Spleen (tissue), 11 donors: ENCODE measurements at regions not wholly inside any gene's neighbourhood (a gene's known extent, or its start where the extent isn't known, plus 50 kb on each side); places are given as distances from the start of the nearest gene placed in this dataset.
A peak's percentile ranks its signal among the peaks of the same experiment; 100 is the strongest.

Experiments used
- DNase-seq: peaks from one replicate; pipeline ENCODE4 v3.0.0-alpha.2; 2020
- H3K27ac ChIP-seq, 8 donors: fragments of 200-600 bp; sonication (generic) in 7 of 8; 1 replicate in 4 of 8; 2 replicates in 4 of 8; pipeline versions ENCODE4 v1.5.0 to v1.8.0; 2016 to 2021; ENCODE audit warnings: inconsistent platforms in 4 of 8, mild to moderate bottlenecking in 4 of 8, moderate library complexity in 1 of 8
- H3K27me3 ChIP-seq, 7 donors: fragments of 200-600 bp; sonication (generic) in 6 of 7; replicated peaks in 1 of 7; 1 replicate in 4 of 7; 2 replicates in 3 of 7; pipeline versions ENCODE4 v1.5.0 to v1.8.0; 2016 to 2021; ENCODE audit warnings: inconsistent platforms in 3 of 7, mild to moderate bottlenecking in 1 of 7
- H3K36me3 ChIP-seq, 6 donors: fragments of 200-600 bp; sonication (generic) in 5 of 6; 1 replicate in 4 of 6; 2 replicates in 2 of 6; pipeline versions ENCODE4 v1.5.0 to v1.8.0; 2016 to 2021; ENCODE audit warnings: inconsistent platforms in 2 of 6
- H3K4me1 ChIP-seq, 6 donors: fragments of 200-600 bp; sonication (generic) in 5 of 6; 1 replicate in 3 of 6; 2 replicates in 3 of 6; pipeline versions ENCODE4 v1.5.0 to v1.8.0; 2016 to 2021; ENCODE audit warnings: inconsistent platforms in 3 of 6
- H3K4me3 ChIP-seq, 8 donors: fragments of 200-600 bp; sonication (generic) in 7 of 8; 1 replicate in 4 of 8; 2 replicates in 4 of 8; pipeline versions ENCODE4 v1.5.0 to v1.8.0; 2016 to 2021; ENCODE audit warnings: inconsistent platforms in 4 of 8, mild to moderate bottlenecking in 4 of 8, moderate library complexity in 2 of 8
- H3K9me3 ChIP-seq, 8 donors: fragments of 200-600 bp; sonication (generic) in 7 of 8; 1 replicate in 4 of 8; 2 replicates in 4 of 8; pipeline versions ENCODE4 v1.5.0 to v1.8.0; 2016 to 2021; ENCODE audit warnings: inconsistent platforms in 4 of 8
- POLR2A ChIP-seq, 3 donors: fragments of 450-650 bp; IDR thresholded peaks; one replicate each; pipeline ENCODE4 v1.5.1; 2017; ENCODE audit warnings: antibody characterized with exemption in 3 of 3, mild to moderate bottlenecking in 1 of 3
- POLR2AphosphoS5 ChIP-seq, 3 donors: sonication (generic); formaldehyde crosslinking; IDR thresholded peaks; one replicate each; pipeline ENCODE4 v1.5.1; 2017; ENCODE audit warnings: antibody characterized with exemption in 3 of 3
- WGBS, 5 donors: extraction: QIAGEN DNeasy Blood & Tissue Kit in 3 of 5; methylation state at CpG; one replicate each; pipeline versions ENCODE4 v1.1.5 to v1.1.7; 2013 to 2018; 5-methylcytosine and 5-hydroxymethylcytosine counted together
- intact Hi-C: fragments of 100-400 bp; cut with DNase I; formaldehyde crosslinking; loops from one replicate; pipeline ENCODE4 v1.15.0; 2023; ENCODE audit warnings: low total_unique reads
- TF ChIP-seq, protein P1 (sequence below), 11 experiments: fragments of 200-600 bp in 7 of 11; fragments of 450-650 bp in 4 of 11; sonication (generic) in 4 of 11; IDR thresholded peaks in 8 of 11; conservative IDR thresholded peaks in 3 of 11; 1 replicate in 7 of 11; 2 replicates in 4 of 11; pipeline versions ENCODE4 v1.4.0 to v1.8.0; 2016 to 2021; ENCODE audit warnings: antibody characterized with exemption in 11 of 11, inconsistent platforms in 4 of 11, mild to moderate bottlenecking in 1 of 11
- donor health status: healthy with polysubstance abuse.
- donor health status: DM: no; HTN: no; CAD: no; lungs with moderate emphysema.
- donor health status: DM: no; HTN: no; CAD: no.
- donor health status: Bipolar disorder and iron deficiency.
- donor health status: healthy.
- donor health status: DM: no; HTN: no; CAD: no.
- donor health status: DM: yes; HTN: yes; CAD: no.

DNA sequence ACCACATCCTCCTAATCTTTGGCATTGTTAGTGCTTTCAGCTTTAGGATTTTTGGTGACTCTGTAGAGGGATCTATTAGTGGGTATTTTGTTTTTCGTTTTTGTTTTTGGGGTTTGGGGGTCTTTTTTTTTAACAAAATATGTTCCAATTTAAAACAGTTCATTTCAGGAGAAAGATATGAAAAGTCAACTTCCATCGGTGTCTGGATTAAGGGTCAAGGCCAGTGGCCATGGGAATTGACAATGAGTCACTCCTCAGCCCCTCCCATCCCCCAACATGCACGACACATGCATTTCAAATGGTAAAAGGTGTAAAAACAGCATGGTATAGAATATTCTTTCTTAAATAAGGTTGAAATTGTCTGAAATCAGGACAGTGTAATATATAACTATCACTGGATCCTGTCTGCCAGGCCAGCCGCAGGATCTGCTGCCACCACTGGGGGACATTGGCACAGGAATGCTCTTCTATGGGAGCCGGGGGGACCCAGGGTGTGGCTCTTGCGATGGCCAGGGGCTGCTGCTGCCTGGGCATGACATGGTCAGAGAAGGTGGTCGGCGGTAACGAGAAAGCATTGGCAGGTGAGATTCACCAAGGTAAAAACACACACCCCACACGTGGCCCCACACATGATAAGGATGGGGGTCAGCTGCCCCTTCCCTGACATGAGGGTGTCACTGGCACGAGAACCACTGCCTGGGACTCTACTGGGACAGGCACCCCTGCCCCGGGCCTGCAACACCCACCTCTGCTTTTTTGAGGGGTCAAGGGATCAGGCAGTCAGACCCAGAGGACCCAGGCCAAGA is 126.2 kb upstream of the KCTD7 start:
- Histone ChIP-seq H3K27ac (no peak overlapping the region), H3K4me3 (no peak overlapping the region), H3K4me1 (peaks cover 0 to 14% (median 7%) of the 10 kb centered on the region in 6 donors), H3K27me3 (peaks cover 0 to 38% (median 18%) of the 10 kb centered on the region in 7 donors), H3K9me3 (no peaks in the 10 kb centered on the region), H3K36me3 (no peaks in the 10 kb centered on the region)
- WGBS, 5 donors, result 86 to 92% (median 88%) methylated on average over 12 of the region's 12 CpGs
- intact Hi-C loops, result no loop called here
- TF ChIP-seq POLR2AphosphoS5 (IDR thresholded peaks at IDR 0.05), result no peak
- TF ChIP-seq POLR2A (IDR thresholded peaks at IDR 0.05), result no peak
- TF ChIP-seq, protein P1, sequence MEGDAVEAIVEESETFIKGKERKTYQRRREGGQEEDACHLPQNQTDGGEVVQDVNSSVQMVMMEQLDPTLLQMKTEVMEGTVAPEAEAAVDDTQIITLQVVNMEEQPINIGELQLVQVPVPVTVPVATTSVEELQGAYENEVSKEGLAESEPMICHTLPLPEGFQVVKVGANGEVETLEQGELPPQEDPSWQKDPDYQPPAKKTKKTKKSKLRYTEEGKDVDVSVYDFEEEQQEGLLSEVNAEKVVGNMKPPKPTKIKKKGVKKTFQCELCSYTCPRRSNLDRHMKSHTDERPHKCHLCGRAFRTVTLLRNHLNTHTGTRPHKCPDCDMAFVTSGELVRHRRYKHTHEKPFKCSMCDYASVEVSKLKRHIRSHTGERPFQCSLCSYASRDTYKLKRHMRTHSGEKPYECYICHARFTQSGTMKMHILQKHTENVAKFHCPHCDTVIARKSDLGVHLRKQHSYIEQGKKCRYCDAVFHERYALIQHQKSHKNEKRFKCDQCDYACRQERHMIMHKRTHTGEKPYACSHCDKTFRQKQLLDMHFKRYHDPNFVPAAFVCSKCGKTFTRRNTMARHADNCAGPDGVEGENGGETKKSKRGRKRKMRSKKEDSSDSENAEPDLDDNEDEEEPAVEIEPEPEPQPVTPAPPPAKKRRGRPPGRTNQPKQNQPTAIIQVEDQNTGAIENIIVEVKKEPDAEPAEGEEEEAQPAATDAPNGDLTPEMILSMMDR (IDR thresholded peaks at IDR 0.05 in 8 of 11, conservative IDR thresholded peaks at IDR 0.05 in 3 of 11), result no peak
- peak; percentile 59 for DNase-seq

DNA sequence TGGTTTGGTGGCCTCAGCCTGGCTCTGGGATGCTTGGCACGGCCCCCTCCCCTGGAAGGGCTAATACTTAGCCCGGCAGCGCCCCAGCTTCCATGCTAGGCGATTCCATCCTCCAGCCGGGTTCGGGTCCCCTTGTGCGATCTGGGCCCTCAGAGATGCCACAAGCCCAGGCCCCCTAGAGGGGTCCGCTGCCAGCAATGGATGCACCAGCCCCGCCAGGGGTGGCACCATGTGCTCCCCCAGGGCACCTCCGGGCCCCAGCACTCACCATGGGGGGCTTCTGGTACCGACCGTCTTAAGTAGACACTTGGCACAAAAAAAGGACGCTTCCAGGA is 125.7 kb upstream of the KCTD7 start:
- TF ChIP-seq POLR2A (IDR thresholded peaks at IDR 0.05) (no peak), POLR2AphosphoS5 (IDR thresholded peaks at IDR 0.05) (no peak)
- TF ChIP-seq, protein P1 (IDR thresholded peaks at IDR 0.05 in 8 of 11, conservative IDR thresholded peaks at IDR 0.05 in 3 of 11), result no peak
- DNase-seq, result peak; percentile 68
- H3K36me3 ChIP-seq, result no peaks in the 10 kb centered on the region
- H3K27ac ChIP-seq, result no peak overlapping the region
- intact Hi-C loops, result no loop called here
- peaks cover 0 to 42% (median 20%) of the 10 kb centered on the region in 7 donors for H3K27me3 ChIP-seq
- 84 to 94% (median 88%) methylated on average over 7 to 13 of the region's 13 CpGs for WGBS, 5 donors
- peaks cover 0 to 14% (median 7%) of the 10 kb centered on the region in 6 donors for H3K4me1 ChIP-seq
- H3K9me3 ChIP-seq, result no peaks in the 10 kb centered on the region
- no peak overlapping the region for H3K4me3 ChIP-seq

DNA sequence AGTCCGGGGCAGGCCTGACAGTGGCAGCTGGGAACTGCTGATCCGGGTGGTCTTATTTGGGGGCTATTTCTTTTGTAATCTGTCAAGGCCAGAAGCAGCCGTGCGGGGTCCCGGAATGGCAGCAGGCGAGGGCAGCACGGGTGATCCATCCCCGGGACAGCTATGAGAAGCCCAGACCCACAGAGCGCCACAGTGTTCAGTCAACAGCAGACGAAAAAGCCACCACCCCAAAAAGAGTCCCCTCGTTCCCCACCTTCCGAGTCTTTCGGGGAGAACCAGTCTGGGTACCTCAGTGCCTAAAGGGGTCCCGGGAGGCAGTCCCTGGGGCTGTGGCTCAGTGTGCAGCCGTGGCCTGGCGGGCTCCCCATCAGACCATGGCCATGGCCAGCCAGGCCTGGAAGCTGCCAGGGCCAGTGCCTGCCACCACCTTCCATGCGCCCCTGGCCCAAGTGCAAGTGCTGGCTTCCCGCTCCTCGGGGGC is 125.1 kb upstream of the KCTD7 start:
- Histone ChIP-seq H3K4me3 (no peak overlapping the region), H3K4me1 (peaks cover 0 to 14% (median 7%) of the 10 kb centered on the region in 6 donors), H3K27ac (no peak overlapping the region), H3K27me3 (peaks cover 0 to 46% (median 20%) of the 10 kb centered on the region in 7 donors), H3K9me3 (no peaks in the 10 kb centered on the region), H3K36me3 (no peaks in the 10 kb centered on the region)
- intact Hi-C loops, result no loop called here
- 82 to 91% (median 86%) methylated on average over 16 to 19 of the region's 19 CpGs for WGBS, 5 donors
- peak; percentile 65 for DNase-seq
- TF ChIP-seq, protein P1 (IDR thresholded peaks at IDR 0.05 in 8 of 11, conservative IDR thresholded peaks at IDR 0.05 in 3 of 11), result no peak
- TF ChIP-seq POLR2AphosphoS5 (IDR thresholded peaks at IDR 0.05), result peak in 1 of 3 donors; percentile 50

DNA sequence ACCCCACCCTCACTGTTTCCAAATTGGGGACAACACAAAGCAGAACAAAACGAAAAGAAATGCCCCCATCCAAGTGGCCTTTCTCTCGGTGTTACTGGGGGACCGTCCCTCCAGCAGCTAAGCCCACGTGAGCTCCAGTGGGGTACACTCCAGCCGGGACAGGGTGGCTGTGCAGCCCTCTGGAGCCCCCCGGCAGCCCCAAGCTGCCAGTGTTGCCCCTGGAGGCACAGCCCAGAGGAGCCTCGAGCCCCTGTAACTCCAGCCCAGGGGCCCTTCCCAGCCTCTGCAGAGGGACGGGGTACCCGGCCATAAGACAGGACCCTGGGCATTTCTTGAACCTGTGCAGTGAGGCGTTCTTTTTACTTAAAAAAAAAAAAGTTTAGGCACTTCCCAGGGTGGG is 124.5 kb upstream of the KCTD7 start:
- Histone ChIP-seq H3K9me3 (no peaks in the 10 kb centered on the region), H3K36me3 (no peaks in the 10 kb centered on the region), H3K27me3 (peaks cover 0 to 46% (median 20%) of the 10 kb centered on the region in 7 donors), H3K4me1 (peaks cover 0 to 14% (median 7%) of the 10 kb centered on the region in 6 donors), H3K4me3 (no peak overlapping the region), H3K27ac (no peak overlapping the region)
- DNase-seq, result peak; percentile 51
- TF ChIP-seq POLR2AphosphoS5 (IDR thresholded peaks at IDR 0.05) (no peak), POLR2A (IDR thresholded peaks at IDR 0.05) (no peak)
- TF ChIP-seq, protein P1 (IDR thresholded peaks at IDR 0.05 in 8 of 11, conservative IDR thresholded peaks at IDR 0.05 in 3 of 11), result no peak
- WGBS, 5 donors, result 84 to 85% (median 84%) methylated on average over 8 to 10 of the region's 10 CpGs
- intact Hi-C loops, result no loop called here
